ENCODE measurements at regions not wholly inside any gene's neighbourhood (a gene's known extent, or its start where the extent isn't known, plus 50 kb on each side); places are given as distances from the start of the nearest gene placed in this dataset.

DNA sequence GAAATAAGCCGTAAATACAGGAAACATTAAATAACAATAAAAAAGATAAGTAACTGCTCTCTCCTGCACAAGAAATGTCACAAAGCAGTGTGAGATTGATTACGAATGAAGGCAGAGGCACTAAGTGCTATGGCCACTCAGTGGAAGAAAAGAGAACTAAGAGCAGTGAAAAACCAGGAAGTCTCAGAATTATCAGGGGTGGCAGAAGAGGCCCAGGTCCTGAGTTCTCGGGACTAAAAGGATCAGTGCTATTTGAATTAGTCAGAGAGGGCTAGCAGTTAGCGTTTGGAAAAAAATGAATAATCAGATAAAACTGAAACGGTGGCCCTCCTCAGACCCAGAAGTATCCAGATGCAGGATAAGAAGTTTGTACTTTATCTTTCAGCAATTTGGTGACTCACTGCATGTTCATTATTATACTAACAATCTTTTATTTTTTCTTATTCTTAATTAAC, 367.1 kb downstream of the ZEB2 start:
- DNase-seq, result no peak
- H3K4me1 Mint-ChIP-seq, result peaks cover 2% of the 10 kb centered on the region
- no peak overlapping the region for H3K27ac Mint-ChIP-seq
- H3K36me3 Mint-ChIP-seq, result peaks cover 2% of the 10 kb centered on the region
- H3K4me3 Mint-ChIP-seq, result no peak overlapping the region
- no peaks in the 10 kb centered on the region for H3K9me3 Mint-ChIP-seq
- H3K27me3 Mint-ChIP-seq, result no peaks in the 10 kb centered on the region

DNA sequence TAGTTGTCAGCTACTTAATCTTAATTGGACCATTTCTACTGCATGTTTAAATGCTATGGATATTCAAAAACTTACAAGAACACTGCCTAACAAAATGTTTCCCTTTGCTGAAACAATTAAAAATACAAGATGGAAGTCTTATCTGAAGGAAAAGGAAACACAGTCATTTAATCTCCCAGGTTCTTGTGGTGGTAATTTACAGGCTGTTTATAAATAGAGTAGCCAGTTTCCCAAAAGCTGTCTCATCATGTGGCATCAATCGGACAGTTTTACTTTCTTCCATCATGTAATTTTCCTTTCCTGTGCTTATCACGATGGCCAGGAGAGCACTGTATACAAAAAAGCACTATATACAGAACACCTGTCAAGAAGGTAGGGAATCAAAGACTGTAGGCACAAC, 368.1 kb downstream of the ZEB2 start:
- Mint-ChIP-seq H3K27ac (no peak overlapping the region), H3K4me1 (peaks cover 2% of the 10 kb centered on the region), H3K9me3 (no peaks in the 10 kb centered on the region), H3K36me3 (peaks cover 2% of the 10 kb centered on the region), H3K27me3 (no peaks in the 10 kb centered on the region), H3K4me3 (no peak overlapping the region)
- DNase-seq, result no peak

DNA sequence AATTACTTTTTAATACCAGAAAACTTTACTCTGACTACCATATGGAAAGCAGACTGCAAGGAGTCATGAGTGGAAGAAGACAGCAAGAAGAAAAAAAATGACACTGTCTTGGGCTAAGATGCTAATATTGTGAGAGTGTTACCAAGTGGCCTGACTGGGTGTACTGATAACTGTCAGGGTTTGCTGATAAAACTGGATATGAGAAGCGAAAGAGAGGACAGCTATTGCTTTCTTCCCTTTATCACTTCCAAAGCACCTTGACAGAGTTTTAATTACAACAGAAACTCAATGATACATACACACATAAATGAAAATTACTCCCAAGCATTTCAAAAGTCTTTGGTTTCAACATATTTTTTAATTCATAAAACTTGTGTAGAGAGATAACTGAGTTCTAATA, 368.5 kb downstream of the ZEB2 start:
- Mint-ChIP-seq H3K4me3 (no peak overlapping the region), H3K9me3 (no peaks in the 10 kb centered on the region), H3K27me3 (no peaks in the 10 kb centered on the region), H3K27ac (no peak overlapping the region), H3K36me3 (peaks cover 2% of the 10 kb centered on the region), H3K4me1 (peaks cover 2% of the 10 kb centered on the region)
- DNase-seq, result no peak

DNA sequence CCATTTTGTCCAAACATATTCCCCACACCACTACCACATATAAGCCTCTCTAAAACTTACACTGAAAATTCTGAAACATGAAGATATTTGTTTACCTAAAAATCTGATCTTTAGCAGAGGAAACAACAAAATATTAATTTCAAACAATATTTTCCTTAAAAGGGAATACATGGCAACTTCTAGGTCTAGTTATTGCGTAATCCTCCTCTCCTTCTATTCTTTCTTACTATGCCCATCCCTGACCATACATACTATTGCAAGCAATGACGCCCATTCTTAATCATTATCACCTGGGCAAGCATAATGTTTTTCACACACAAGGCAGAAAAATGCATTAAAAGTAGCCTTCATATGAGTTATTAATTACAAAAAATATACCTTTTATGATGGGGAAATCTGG, 372.6 kb downstream of the ZEB2 start:
- Mint-ChIP-seq H3K27me3 (no peaks in the 10 kb centered on the region), H3K4me3 (no peak overlapping the region), H3K36me3 (peaks cover 9% of the 10 kb centered on the region), H3K9me3 (no peaks in the 10 kb centered on the region), H3K4me1 (no peaks in the 10 kb centered on the region), H3K27ac (no peak overlapping the region)
- DNase-seq, result no peak

DNA sequence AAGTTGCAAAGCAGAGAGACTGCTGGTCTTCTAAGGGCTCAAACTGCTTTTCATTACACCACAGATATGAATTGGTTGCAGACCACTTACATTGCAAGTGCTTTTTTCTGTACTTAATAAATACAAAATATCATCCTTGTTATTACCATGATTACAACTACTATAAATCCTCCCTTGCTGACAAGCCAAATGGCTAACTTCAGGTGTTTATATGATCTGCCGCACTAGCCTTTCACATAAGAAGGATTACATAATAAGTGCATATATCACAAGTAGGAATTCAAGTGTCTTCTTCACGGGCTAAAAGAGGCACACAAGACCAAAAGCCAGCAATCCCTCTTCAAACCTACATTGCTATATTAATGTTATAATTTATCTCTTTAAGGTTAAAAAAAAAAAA, 373.0 kb downstream of the ZEB2 start:
- Mint-ChIP-seq H3K27me3 (no peaks in the 10 kb centered on the region), H3K9me3 (no peaks in the 10 kb centered on the region), H3K27ac (no peak overlapping the region), H3K36me3 (peaks cover 11% of the 10 kb centered on the region), H3K4me3 (no peak overlapping the region), H3K4me1 (peaks cover 1% of the 10 kb centered on the region)
- no peak for DNase-seq

DNA sequence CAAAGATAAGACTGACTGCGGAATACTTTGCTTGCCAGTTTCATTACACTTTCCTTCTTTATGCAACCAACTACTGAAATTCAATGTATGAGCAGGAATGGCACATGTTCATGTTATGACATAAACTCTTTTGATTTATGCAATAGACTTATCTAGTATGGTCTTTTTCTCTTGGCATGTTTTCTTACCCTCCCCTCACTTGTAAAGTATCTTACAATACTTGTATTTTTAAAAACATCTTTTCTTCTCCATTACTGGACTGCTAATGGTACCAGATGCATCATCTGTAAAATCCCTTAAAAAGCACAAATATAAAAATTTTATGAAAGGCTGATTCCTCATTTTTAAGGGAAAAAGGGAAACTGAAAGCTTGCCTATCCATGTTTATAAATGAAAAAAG, 373.8 kb downstream of the ZEB2 start:
- Mint-ChIP-seq H3K27me3 (no peaks in the 10 kb centered on the region), H3K27ac (no peak overlapping the region), H3K36me3 (peaks cover 12% of the 10 kb centered on the region), H3K4me3 (no peak overlapping the region), H3K9me3 (no peaks in the 10 kb centered on the region), H3K4me1 (peaks cover 1% of the 10 kb centered on the region)
- DNase-seq, result no peak

DNA sequence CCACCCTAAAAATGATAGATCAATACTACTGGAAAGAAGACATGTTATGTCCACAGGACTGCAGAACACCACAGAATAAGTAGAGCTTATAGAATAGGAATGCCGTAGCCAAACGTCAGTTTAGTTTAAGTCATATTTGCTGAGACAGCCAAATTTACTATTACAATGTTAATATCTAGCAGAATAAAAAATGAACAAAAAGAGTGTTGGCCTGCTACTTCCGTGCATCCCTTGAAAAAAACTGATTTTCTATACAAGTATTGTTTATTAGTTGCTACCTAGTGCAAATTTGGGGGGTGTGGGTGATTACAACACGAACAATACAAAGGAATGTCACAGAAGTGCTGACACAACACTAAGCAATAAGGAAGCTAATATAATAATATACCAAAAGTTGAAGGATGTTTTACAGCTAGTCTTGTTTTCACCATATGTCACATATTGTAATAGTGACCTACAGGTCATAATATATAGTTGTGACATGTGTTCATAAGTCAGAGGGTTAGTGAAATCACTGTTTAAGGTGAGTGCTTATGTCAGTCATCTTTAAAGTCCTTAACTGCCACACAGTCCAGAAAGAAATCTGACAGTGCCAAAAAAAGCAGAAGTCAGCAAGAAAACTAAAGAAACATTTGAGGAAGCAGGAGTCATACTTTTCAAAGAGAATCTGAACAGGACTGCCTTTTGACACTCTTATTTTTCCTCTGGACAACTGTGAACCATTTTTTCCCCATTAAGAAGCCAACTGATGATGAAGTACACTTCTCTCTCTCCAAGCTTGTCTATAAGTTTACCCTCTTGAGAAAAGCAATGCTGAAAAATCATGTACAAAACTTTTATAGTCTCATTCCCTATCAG, 376.4 kb downstream of the ZEB2 start:
- H3K27ac Mint-ChIP-seq, result no peak overlapping the region

DNA sequence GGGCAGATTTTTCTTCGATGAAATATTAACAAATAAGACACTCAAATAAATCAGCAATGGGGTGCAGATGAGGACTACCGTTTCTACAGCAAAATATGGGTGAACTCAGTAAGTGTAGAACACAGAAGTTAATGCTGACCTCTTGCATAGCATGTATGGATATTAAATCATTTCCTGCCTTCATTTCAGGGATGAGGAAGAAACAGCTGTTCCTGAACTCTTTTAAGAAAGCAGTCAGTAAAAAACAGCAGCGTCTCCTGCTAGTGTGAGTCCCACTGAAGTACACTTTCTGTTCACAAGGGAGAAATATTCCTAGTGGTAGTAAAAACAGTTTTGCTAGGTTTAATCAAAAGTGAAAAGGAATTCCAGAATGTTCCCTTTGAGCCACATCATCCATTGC, 379.0 kb downstream of the ZEB2 start:
- H3K4me3 Mint-ChIP-seq, result no peak overlapping the region
- DNase-seq, result no peak
- H3K4me1 Mint-ChIP-seq, result peaks cover 1% of the 10 kb centered on the region
- no peaks in the 10 kb centered on the region for H3K9me3 Mint-ChIP-seq
- no peak overlapping the region for H3K27ac Mint-ChIP-seq
- H3K36me3 Mint-ChIP-seq, result peaks cover 28% of the 10 kb centered on the region
- no peaks in the 10 kb centered on the region for H3K27me3 Mint-ChIP-seq

More for the DNA sequence above, 376.4 kb downstream of the ZEB2 start:
- Mint-ChIP-seq H3K4me1 (peaks cover 1% of the 10 kb centered on the region), H3K9me3 (no peaks in the 10 kb centered on the region), H3K36me3 (peaks cover 19% of the 10 kb centered on the region), H3K27me3 (no peaks in the 10 kb centered on the region), H3K4me3 (no peak overlapping the region)
- no peak for DNase-seq

DNA sequence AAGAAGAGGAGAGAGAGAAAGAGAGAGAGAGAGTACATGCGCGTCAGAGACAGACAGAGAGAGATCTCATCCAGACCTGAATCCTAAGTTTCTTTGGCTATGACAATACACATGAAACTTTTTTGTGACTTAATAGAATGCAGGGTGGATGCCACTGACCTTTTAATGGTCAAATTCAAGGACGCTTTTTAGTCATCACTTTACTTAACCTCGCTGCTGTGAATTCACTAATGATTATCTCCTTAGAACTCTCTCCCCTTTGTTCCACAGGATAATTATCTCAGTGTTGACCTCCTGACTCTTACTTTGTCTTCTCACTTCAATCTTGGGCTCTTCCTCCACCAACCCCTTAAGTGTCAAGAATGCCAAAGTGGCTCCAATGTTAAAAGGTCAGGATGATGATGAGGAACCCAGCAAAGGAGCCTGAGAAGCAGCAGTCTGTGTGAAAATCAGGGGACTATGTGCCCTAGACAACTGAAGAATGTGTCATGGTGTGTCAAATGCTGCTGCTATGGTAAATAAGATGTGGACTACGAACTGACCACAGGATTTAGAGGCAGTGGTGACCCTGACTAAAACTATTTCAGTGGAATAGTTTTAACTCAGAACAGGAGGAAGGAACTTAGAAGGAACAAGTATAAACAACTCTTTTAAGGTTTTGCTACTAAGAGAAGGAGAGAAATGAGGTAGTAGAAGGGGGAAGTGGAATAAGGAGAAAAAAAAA, 382.1 kb downstream of the ZEB2 start:
- H3K36me3 Mint-ChIP-seq, result peaks cover 26% of the 10 kb centered on the region
- H3K4me1 Mint-ChIP-seq, result peaks cover 1% of the 10 kb centered on the region
- no peak overlapping the region for H3K27ac Mint-ChIP-seq
- DNase-seq, result no peak
- no peaks in the 10 kb centered on the region for H3K9me3 Mint-ChIP-seq
- H3K4me3 Mint-ChIP-seq, result no peak overlapping the region
- H3K27me3 Mint-ChIP-seq, result no peaks in the 10 kb centered on the region

DNA sequence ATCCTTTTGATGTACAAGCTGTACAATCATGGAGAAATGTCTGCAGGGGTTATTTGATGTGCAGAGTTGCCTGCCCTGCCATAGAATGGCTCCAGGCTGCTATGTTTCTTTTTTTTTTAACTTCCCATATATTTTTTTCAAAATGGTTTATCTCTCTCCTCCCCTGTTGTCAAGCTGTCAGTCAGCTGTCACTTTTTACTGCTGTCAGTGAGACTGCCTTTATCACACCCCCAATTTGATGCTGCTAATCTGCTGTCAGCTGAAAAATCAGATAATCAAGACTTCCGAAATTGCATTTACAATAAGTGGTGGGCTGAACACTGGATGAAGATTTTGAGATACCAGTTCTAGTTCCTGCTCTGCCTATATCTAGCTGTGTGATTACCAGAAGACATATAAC, 382.6 kb downstream of the ZEB2 start:
- H3K36me3 Mint-ChIP-seq, result peaks cover 24% of the 10 kb centered on the region
- no peak overlapping the region for H3K4me3 Mint-ChIP-seq
- no peak overlapping the region for H3K27ac Mint-ChIP-seq
- DNase-seq, result no peak
- peaks cover 1% of the 10 kb centered on the region for H3K4me1 Mint-ChIP-seq
- no peaks in the 10 kb centered on the region for H3K9me3 Mint-ChIP-seq
- no peaks in the 10 kb centered on the region for H3K27me3 Mint-ChIP-seq

DNA sequence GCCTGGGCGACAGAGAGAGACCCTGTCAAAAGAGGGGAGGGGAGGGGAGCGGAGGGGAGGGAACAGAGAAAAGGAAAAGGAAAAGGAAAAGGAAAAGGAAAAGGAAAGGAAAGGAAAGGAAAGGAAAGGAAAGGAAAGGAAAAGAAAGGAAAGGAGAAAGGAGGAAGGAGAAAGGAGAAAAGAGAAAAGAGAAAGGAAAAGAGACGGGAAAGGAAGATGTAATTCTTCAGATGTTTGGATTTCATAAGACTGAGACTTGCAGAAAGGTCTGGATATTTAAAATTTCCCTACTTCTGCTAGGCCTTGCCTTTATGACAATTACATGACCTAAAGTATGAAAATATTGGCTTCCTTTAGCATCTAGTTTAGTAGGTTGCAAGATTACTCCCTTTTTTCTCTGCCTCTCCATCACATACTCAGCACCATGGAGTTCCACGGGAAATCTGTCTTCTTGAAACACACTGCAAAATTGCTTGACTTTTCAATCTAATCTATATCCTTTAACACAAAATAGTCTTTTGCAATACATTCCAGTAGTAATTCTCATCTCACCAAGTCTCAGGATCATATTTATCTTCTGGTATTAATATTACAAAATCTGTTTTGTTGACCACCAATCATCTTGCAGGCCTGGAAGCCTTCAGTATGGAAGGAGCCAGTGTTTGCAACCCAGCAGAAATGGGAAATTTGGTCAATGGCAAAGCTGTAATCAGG, 383.5 kb downstream of the ZEB2 start:
- Mint-ChIP-seq H3K4me1 (no peaks in the 10 kb centered on the region), H3K36me3 (peaks cover 21% of the 10 kb centered on the region), H3K27me3 (no peaks in the 10 kb centered on the region), H3K27ac (no peak overlapping the region), H3K4me3 (no peak overlapping the region), H3K9me3 (no peaks in the 10 kb centered on the region)
- DNase-seq, result no peak

DNA sequence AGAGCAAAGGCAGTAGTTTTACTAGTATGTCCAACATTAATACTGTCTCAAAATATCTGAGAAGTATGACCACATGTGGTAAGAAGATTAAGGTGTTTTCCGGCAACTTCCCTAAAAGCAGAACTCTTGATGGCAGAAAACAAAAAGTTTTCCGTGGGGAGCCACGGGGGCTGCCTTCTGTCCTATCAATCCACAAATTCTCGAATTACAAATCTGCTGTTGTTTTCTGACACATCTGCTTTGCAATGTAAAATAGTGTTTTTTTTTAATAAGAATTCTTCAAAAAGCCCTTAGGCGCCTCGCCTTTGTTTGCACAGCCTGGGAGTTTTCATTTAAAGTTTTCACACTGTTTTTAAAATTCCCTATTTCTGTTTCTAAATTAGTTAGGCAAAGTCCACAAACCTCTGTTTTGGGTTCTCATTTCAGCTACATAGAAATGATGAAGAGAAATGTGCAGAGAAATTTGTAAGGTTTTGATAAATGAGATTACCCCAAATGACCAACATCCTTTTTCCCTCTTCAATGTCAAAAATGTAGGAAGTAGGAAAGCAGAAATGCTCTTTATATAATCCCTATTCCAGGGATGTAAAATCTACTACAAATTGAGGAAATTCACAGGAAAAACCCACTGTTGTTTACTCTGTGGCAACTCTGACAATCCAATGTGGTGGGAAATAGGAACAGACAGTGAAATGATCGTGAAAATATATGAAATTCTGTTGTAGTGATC, 385.8 kb downstream of the ZEB2 start:
- Mint-ChIP-seq H3K36me3 (peaks cover 19% of the 10 kb centered on the region), H3K27me3 (no peaks in the 10 kb centered on the region)
- no peak for DNase-seq

DNA sequence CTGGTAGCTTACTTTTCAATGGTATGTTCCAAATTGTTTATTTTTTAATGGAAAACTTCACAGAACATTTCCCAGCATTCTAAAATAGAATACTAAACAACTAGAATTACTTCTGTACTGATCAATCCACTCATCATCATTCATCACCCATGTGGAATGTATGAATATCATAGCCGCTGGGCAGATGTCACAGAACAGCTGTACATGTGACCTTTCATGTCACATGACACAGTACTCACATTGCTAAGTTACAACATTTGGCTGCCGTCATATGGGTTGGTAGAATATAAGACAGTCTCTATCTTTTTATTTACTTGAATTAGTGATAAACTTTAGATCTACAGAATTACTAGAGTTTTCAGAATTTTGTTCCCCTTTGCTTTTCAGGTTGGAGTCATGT, 387.6 kb downstream of the ZEB2 start:
- no peaks in the 10 kb centered on the region for H3K9me3 Mint-ChIP-seq
- peaks cover 1% of the 10 kb centered on the region for H3K4me1 Mint-ChIP-seq
- peaks cover 10% of the 10 kb centered on the region for H3K36me3 Mint-ChIP-seq
- H3K27me3 Mint-ChIP-seq, result no peaks in the 10 kb centered on the region
- no peak overlapping the region for H3K27ac Mint-ChIP-seq
- H3K4me3 Mint-ChIP-seq, result no peak overlapping the region
- no peak for DNase-seq

More for the DNA sequence above, 385.8 kb downstream of the ZEB2 start:
- H3K4me1 Mint-ChIP-seq, result peaks cover 1% of the 10 kb centered on the region
- no peaks in the 10 kb centered on the region for H3K9me3 Mint-ChIP-seq
- H3K27ac Mint-ChIP-seq, result no peak overlapping the region
- no peak overlapping the region for H3K4me3 Mint-ChIP-seq

DNA sequence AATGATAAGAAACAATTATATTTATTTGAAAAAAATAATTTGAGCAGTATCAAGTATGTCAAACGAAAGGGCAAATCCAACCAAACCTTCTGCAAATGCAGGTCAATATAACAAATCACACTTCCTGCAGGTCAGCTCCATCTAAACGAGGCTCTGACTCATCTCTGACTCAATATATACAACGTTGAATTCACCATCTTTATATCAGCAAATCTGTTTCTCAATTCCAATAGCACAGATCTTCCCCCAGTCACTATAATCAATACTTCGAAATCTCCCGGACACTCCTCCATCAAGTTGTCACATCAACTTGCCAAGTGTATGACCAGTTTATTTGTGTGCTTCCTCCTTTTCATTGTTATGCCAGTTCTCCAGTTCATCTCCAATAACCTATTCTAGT, 388.9 kb downstream of the ZEB2 start:
- Mint-ChIP-seq H3K27me3 (no peaks in the 10 kb centered on the region), H3K36me3 (peaks cover 14% of the 10 kb centered on the region), H3K9me3 (no peaks in the 10 kb centered on the region), H3K27ac (no peak overlapping the region), H3K4me1 (peaks cover 1% of the 10 kb centered on the region), H3K4me3 (no peak overlapping the region)
- DNase-seq, result no peak

DNA sequence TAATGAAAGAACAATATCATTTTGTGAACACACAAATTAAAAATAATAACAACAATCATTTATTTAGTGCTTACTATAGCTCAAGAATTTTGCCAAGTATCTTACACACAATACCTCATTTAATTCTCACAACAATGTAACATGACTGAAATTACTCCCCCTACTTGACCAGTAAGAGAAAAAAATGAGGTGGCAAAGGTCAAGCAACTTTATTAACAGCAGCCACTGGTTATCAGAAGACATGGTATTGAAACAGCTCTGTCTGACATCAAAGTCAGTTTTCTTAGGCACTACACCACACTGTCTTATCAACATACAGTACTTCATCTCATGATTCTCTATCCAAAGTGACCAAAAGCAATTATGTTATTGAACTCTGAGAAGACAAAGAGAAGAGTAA, 389.4 kb downstream of the ZEB2 start:
- H3K36me3 Mint-ChIP-seq, result peaks cover 13% of the 10 kb centered on the region
- DNase-seq, result no peak
- H3K27ac Mint-ChIP-seq, result no peak overlapping the region
- peaks cover 1% of the 10 kb centered on the region for H3K4me1 Mint-ChIP-seq
- no peaks in the 10 kb centered on the region for H3K27me3 Mint-ChIP-seq
- no peak overlapping the region for H3K4me3 Mint-ChIP-seq
- peaks cover 3% of the 10 kb centered on the region for H3K9me3 Mint-ChIP-seq
